ENCODE measurements at regions not wholly inside any gene's neighbourhood (a gene's known extent, or its start where the extent isn't known, plus 50 kb on each side); places are given as distances from the start of the nearest gene placed in this dataset.

DNA sequence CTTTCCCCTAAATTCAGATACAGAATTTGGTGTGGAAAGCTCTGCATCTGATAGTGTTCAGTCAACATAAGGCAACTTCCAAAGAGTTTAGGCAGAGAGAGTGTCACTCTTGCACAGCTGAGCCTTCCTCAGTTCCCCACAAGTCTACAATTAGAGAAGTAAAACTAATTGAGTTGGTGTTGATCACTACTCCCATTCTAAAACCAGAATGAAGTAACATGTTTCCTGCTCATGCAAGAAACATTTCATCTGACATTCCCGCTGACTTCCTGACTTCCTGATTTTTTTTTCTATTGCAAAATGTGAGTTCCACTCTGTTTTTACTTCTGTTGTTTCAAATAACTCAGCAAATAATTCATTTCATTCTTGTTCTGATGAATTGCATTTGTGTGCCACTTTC is 271.0 kb downstream of the ALG10B start:
- TF ChIP-seq, protein P1, sequence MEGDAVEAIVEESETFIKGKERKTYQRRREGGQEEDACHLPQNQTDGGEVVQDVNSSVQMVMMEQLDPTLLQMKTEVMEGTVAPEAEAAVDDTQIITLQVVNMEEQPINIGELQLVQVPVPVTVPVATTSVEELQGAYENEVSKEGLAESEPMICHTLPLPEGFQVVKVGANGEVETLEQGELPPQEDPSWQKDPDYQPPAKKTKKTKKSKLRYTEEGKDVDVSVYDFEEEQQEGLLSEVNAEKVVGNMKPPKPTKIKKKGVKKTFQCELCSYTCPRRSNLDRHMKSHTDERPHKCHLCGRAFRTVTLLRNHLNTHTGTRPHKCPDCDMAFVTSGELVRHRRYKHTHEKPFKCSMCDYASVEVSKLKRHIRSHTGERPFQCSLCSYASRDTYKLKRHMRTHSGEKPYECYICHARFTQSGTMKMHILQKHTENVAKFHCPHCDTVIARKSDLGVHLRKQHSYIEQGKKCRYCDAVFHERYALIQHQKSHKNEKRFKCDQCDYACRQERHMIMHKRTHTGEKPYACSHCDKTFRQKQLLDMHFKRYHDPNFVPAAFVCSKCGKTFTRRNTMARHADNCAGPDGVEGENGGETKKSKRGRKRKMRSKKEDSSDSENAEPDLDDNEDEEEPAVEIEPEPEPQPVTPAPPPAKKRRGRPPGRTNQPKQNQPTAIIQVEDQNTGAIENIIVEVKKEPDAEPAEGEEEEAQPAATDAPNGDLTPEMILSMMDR (IDR thresholded peaks at IDR 0.05 in 2 of 3, conservative IDR thresholded peaks at IDR 0.05 in 1 of 3; ENCODE audit: insufficient read depth in 2 of 3, low read depth in 1 of 3, low read length in 3 of 3), result no peak
- no peak for TF ChIP-seq CHD2 (IDR thresholded peaks at IDR 0.05; ENCODE audit: low read depth, low read length)
- no peak for TF ChIP-seq GABPB1 (CRISPR knock-in tag; IDR thresholded peaks at IDR 0.05)
